PC-3 (cell line): ENCODE measurements at regions not wholly inside any gene's neighbourhood (a gene's known extent, or its start where the extent isn't known, plus 50 kb on each side); places are given as distances from the start of the nearest gene placed in this dataset.

ENCODE experiments used
- ATAC-seq: fragments of 200-7000 bp; cut with Tn5 transposase; 2 replicates; pipeline ENCODE4 v1.9.1; 2020; ENCODE audit warnings: mild to moderate bottlenecking, moderate library complexity
- BruUV-seq: library from RNA; stranded (reverse); fragments of 400-500 nt; replicated peaks from 2 replicates; lab custom pipeline; 2021; lab: Mats Ljungman, UMichigan
- CTCF ChIA-PET: fragments of 300-600 bp; sonication (Branson Sonifier 250); formaldehyde crosslinking; loops from one replicate; lab custom pipeline; 2022; ENCODE audit warnings: antibody characterized with exemption; lab: Charles Lee
- POLR2A ChIA-PET: fragments of 300-600 bp; sonication (Branson Sonifier 250); formaldehyde crosslinking; loops from one replicate; lab custom pipeline; 2022; ENCODE audit warnings: antibody characterized with exemption; ENCODE audit not compliant: unreplicated experiment; lab: Charles Lee
- DNase-seq: peaks from one replicate; pipeline ENCODE4 v3.0.0-alpha.2; 2015
- H2AFZ ChIP-seq: fragments of 300-600 bp; sonication (generic); 2 replicates; pipeline ENCODE4 v1.6.0; 2016; ENCODE audit warnings: antibody characterized with exemption, low read length
- H3F3A ChIP-seq: fragments of 300-600 bp; sonication (generic); one replicate; pipeline ENCODE4 v1.6.0; 2017; ENCODE audit warnings: antibody characterized with exemption, low read length, control low read depth, mild to moderate bottlenecking; ENCODE audit not compliant: unreplicated experiment
- H3K27ac ChIP-seq: fragments of 300-600 bp; sonication (generic); 2 replicates; pipeline ENCODE4 v1.5.1; 2016; ENCODE audit warnings: mild to moderate bottlenecking, low read length
- H3K27me3 ChIP-seq: fragments of 300-600 bp; sonication (generic); 2 replicates; pipeline ENCODE4 v1.6.1; 2016; ENCODE audit warnings: low read length, mixed read lengths
- H3K36me3 ChIP-seq: fragments of 300-600 bp; sonication (generic); 2 replicates; pipeline ENCODE4 v1.6.1; 2016; ENCODE audit warnings: low read depth, mixed run types, low read length, mixed read lengths
- H3K4me1 ChIP-seq: fragments of 300-600 bp; sonication (generic); 2 replicates; pipeline ENCODE4 v1.5.1; 2016; ENCODE audit warnings: low read length; ENCODE audit not compliant: insufficient read depth
- H3K4me2 ChIP-seq: fragments of 300-600 bp; sonication (generic); 2 replicates; pipeline ENCODE4 v1.6.0; 2016; ENCODE audit warnings: low read length
- H3K4me3 ChIP-seq: fragments of 300-600 bp; sonication (generic); 2 replicates; pipeline ENCODE4 v1.5.1; 2016; ENCODE audit warnings: mild to moderate bottlenecking, low read length, mixed read lengths
- H3K79me2 ChIP-seq: fragments of 300-600 bp; sonication (generic); 2 replicates; pipeline ENCODE4 v1.6.1; 2017; ENCODE audit warnings: low read length, mixed read lengths
- H3K9ac ChIP-seq: fragments of 300-600 bp; sonication (generic); 2 replicates; pipeline ENCODE4 v1.6.0; 2016; ENCODE audit warnings: mild to moderate bottlenecking, low read length
- H3K9me2 ChIP-seq: fragments of 300-600 bp; sonication (generic); replicated peaks from 2 replicates; pipeline ENCODE4 v1.6.1; 2016; ENCODE audit warnings: mixed run types, low read length, mixed read lengths
- H3K9me3 ChIP-seq: fragments of 300-600 bp; sonication (generic); 2 replicates; pipeline ENCODE4 v1.6.1; 2016; ENCODE audit warnings: low read length, mixed read lengths
- H4K20me1 ChIP-seq: fragments of 300-600 bp; sonication (generic); 2 replicates; pipeline ENCODE4 v1.6.1; 2016; ENCODE audit warnings: low read length, mixed read lengths
- EZH2 ChIP-seq: fragments of 300-600 bp; sonication (generic); IDR thresholded peaks from one replicate; pipeline ENCODE4 v1.6.1; 2017; ENCODE audit warnings: antibody characterized with exemption, mild to moderate bottlenecking, low read length; ENCODE audit not compliant: unreplicated experiment
- EZH2phosphoT487 ChIP-seq: fragments of 300-600 bp; sonication (generic); IDR thresholded peaks from 2 replicates; pipeline ENCODE4 v1.6.1; 2018; ENCODE audit warnings: mild to moderate bottlenecking, antibody characterized with exemption, low read length, borderline replicate concordance
- intact Hi-C: fragments of 100-400 bp; cut with micrococcal nuclease; formaldehyde crosslinking; loops from 2 replicates; pipeline ENCODE4 v1.9.0; 2023
- TF ChIP-seq, protein P1 (sequence below): fragments of 300-600 bp; sonication (generic); conservative IDR thresholded peaks from 2 replicates; pipeline ENCODE4 v1.5.1; 2017; ENCODE audit warnings: antibody characterized with exemption, low read depth, mild to moderate bottlenecking, low read length

GRCh38 chr15:96262549-96263489 is 67.7 kb upstream of the NR2F2 start:
- CTCF ChIA-PET, result no interaction called here
- POLR2A ChIA-PET, result no interaction called here

GRCh38 chr15:96264351-96264798 is 66.1 kb upstream of the NR2F2 start:
- Histone ChIP-seq H4K20me1 (no peaks in the 10 kb centered on the region), H3K79me2 (no peaks in the 10 kb centered on the region), H3K9me2 (no peaks in the 10 kb centered on the region), H3K4me1 (peaks cover 36% of the 10 kb centered on the region), H3K9me3 (no peaks in the 10 kb centered on the region), H2AFZ (no peak overlapping the region), H3K36me3 (no peaks in the 10 kb centered on the region), H3K4me2 (peak overlapping the region; percentile 40), H3K27me3 (no peaks in the 10 kb centered on the region), H3F3A (no peaks in the 10 kb centered on the region), H3K27ac (peak overlapping the region; percentile 79), H3K4me3 (no peak overlapping the region), H3K9ac (peak overlapping the region; percentile 32; the same call in 1 of the 2 replicates)
- ChIA-PET POLR2A (no interaction called here), CTCF (interaction anchor here (1.0 kb wide), 1 partner anchor 62 kb away, joined by 5 read pairs; no protein-coding TSS in a partner anchor)
- no peak for TF ChIP-seq EZH2phosphoT487
- no peak for TF ChIP-seq EZH2
- TF ChIP-seq, protein P1, sequence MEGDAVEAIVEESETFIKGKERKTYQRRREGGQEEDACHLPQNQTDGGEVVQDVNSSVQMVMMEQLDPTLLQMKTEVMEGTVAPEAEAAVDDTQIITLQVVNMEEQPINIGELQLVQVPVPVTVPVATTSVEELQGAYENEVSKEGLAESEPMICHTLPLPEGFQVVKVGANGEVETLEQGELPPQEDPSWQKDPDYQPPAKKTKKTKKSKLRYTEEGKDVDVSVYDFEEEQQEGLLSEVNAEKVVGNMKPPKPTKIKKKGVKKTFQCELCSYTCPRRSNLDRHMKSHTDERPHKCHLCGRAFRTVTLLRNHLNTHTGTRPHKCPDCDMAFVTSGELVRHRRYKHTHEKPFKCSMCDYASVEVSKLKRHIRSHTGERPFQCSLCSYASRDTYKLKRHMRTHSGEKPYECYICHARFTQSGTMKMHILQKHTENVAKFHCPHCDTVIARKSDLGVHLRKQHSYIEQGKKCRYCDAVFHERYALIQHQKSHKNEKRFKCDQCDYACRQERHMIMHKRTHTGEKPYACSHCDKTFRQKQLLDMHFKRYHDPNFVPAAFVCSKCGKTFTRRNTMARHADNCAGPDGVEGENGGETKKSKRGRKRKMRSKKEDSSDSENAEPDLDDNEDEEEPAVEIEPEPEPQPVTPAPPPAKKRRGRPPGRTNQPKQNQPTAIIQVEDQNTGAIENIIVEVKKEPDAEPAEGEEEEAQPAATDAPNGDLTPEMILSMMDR, result no peak
- no TSS peak for BruUV-seq
- DNase-seq (peak; percentile 78), ATAC-seq (peak; percentile 56)
- intact Hi-C loops, result no loop called here

More at GRCh38 chr15:96262549-96263489, 67.7 kb upstream of the NR2F2 start:
- no peaks in the 10 kb centered on the region for H3K9me3 ChIP-seq
- ATAC-seq (no peak), DNase-seq (peak; percentile 24)
- no peak overlapping the region for H3K9ac ChIP-seq
- no peaks in the 10 kb centered on the region for H3K27me3 ChIP-seq
- TF ChIP-seq, protein P1, result no peak
- TF ChIP-seq EZH2 (no peak), EZH2phosphoT487 (no peak)
- BruUV-seq, result no TSS peak
- H3K9me2 ChIP-seq, result no peaks in the 10 kb centered on the region
- H3K27ac ChIP-seq, result no peak overlapping the region
- no peaks in the 10 kb centered on the region for H3K79me2 ChIP-seq
- H3K4me3 ChIP-seq, result no peak overlapping the region
- H3F3A ChIP-seq, result no peaks in the 10 kb centered on the region
- no peaks in the 10 kb centered on the region for H4K20me1 ChIP-seq
- H2AFZ ChIP-seq, result no peak overlapping the region
- H3K4me2 ChIP-seq, result no peak overlapping the region
- no peaks in the 10 kb centered on the region for H3K36me3 ChIP-seq
- peaks cover 24% of the 10 kb centered on the region for H3K4me1 ChIP-seq
- intact Hi-C loops, result no loop called here
